ENCODE measurements at regions not wholly inside any gene's neighbourhood (a gene's known extent, or its start where the extent isn't known, plus 50 kb on each side); places are given as distances from the start of the nearest gene placed in this dataset.
A peak's percentile ranks its signal among the peaks of the same experiment; 100 is the strongest.

DNA sequence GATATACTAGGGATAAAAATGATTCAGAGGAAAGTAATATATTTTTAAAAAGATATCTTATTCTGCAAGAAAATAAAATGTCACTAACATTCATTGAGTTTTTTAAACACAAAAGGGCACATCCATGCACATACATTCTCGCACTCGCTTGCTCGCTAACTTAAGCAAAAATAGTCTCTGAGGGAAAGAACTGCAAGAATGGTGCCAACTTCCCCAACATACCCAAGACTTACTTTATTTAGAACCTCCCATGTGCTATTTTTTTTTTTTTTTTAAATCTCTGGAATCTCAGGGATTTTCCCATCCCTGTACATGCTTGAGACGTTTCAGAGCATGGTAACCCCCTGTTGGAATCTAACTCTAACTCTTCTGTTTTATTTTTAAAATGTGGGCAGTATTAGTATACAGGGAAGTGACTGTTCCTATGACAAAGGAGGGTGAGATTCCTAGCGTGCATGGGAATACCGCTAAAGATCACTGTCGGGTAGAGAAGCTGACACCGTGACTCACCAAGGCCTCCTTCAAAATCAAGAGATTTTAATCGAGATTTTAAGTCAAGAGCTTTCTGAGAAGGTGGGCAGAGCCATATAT lies 187.9 kb upstream of the ZEB2 start:
- DNase-seq (ENCODE audit: extremely low read depth, low read depth), result no peak

DNA sequence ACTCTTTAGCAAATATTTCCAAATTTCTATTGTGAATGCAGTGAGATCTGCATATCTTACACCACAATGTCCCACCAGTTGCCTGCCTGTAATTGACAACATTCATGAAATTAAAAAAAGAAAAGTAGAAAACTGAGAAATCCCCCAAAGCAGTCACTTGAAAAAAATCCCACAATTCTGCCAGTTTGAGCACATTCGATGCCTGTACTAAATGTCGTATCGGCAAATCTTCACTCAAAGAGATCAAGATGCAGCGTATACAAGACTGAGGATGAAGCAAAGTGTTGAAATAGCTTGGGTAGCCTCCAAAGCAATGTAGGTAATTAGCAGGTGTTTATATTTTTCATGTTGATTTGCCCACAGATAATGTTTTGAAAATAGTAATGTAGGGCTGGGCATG lies 186.7 kb upstream of the ZEB2 start:
- no peak for DNase-seq (ENCODE audit: extremely low read depth, low read depth)

DNA sequence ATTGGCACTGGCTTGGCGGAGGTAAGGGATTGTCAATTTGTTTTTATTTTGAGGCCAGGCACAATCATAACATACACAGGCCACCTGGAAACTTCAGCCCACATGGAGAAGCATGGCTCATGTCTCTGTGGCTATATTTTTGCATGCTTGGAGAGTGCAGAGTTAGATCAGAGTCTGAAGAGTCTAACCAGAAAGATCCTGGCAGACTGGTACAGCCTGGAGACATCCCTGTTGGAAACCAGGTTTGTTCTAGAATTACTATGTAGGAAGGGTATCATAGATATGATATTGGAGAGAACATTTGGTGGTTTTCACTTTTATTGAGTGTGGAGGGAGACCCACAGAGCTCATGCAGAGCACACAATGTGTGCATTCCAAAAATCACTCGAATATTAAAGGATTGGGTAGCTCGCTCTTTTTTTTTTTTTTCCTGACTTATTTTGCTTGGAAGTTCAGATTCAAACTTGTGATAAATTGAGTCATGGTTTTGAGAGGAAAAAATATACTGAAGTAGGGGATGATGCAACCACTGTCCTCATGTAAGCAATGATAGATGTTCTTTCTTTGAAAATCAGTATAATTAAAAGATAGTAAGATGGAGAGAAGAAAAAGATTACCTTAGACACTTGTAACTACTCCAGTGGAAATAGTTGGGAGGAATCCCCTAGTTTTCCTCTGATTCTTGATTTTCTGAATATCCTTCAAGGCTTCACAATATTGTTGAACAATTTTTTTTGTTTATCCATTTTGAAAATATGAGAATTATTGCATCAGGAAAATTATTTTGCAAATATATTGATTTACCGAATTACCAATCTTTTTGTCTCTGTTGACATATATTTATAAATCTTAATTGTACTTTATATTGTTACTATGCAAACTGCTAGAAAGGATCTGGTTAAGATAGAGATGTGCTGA lies 185.7 kb upstream of the ZEB2 start:
- no peak for DNase-seq (ENCODE audit: extremely low read depth, low read depth)

DNA sequence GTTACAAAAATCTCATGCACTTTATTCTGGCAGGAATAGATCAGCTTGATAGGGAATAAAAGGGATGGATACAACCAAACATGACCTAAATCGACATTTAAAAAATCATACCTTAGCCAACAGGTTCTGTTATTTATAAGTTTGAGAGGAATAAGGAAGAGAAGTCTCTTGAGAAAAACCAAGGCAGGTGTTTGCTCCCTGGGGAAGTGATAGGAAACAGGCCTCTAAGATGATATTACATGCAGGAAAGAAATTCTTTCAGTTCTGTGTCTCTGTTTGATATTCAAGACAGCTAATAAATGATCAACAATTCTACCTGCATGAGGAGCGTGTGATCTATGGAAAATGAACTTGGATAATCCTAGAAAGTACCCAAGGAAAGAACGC lies 184.8 kb upstream of the ZEB2 start:
- no peak for DNase-seq (ENCODE audit: extremely low read depth, low read depth)

DNA sequence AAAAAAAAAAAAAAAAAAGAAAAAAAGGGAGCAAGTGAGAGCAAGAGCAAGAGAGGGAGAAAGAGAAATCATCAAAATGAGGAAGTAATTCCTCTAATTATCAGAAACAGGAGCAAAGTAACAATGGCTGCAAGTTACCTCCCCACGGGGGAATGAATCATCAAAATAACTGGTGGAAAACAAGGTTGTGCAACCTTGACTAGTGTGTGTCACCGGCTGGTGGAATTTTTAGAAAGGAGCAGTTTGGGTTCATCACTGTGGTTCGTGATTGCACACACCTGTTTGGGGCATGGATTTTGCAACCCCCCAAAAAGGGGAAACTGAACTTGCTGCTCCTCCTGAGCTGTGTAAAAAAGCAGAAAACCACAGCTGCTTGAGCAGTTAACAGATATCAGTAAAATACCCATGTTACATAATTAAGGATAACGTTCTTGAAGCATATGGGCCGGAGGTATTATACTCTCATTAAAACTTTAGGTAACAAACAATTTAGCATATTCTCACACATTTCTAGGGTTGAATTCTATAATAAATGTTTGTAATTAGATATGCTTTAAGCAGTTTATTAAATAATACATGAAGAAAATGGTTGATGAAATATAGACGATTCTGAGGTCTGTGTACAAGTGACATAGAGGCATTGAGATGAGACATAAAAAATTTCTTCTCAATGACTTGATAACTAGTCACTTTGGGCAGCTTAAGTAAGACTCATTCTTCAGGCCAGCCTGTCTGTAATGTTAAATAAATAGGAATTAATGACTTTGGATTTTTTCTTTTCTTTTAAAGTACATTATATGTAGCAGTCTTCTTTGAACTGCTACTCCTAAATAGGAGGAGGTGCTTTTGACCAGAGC lies 184.2 kb upstream of the ZEB2 start:
- peak; percentile 32 for DNase-seq (ENCODE audit: extremely low read depth, low read depth)

DNA sequence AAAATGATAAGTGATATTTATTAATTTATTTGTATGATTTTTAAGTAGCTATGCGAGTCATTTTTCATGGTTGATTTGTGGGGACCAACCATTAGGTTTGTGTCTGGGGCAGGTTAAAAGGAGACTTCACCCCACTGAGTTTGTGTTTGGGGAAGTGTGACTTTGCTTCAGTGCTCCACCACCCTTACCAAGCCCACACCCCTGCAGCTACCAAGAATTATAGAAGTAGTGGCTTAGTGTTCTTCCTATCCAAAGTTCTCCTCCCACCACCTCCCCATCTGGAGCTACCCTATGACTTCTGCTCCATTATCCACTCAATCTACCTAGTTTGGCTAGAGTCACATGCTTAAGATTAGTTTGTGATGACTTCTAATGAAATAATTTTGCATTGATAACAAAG lies 182.1 kb upstream of the ZEB2 start:
- no peak for DNase-seq (ENCODE audit: extremely low read depth, low read depth)

DNA sequence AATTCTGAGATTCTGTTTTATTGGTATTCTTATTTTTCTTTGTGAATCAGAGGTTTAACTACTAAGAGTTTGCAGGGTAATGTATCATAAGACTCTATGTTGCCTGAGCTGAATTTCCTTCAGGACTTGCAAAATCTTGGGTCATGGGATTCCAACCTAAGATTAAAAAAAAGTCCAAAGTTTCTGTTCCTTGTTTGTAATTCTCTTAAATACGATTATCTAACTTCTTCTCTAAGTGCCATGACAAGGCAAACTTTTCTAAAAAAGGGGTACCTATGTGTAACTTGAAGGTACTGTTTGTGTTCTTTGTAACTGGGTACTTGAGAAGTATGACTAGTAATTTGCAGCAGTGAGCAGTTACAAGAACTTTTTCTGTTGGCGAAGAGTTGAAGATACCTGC lies 181.3 kb upstream of the ZEB2 start:
- DNase-seq (ENCODE audit: extremely low read depth, low read depth), result no peak

DNA sequence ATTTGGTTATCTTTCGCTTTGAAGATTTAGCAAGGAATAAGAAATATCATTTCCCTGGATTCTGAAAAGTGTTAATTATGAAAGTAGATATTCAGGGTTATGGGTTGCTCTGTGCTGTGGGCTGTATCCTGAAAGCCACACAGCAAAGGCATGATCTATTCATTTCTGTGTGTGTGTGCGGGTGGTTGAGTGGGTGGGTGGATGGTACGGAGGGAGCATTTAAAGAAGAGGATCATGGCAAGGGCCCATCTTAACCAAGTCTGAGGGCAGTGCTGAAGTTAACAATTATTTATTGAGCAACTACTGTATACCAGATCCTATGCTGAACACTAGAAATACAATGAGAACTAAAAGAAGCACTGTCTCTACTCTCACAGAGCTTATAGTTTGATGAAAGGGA lies 178.2 kb upstream of the ZEB2 start:
- no peak for DNase-seq (ENCODE audit: extremely low read depth, low read depth)

DNA sequence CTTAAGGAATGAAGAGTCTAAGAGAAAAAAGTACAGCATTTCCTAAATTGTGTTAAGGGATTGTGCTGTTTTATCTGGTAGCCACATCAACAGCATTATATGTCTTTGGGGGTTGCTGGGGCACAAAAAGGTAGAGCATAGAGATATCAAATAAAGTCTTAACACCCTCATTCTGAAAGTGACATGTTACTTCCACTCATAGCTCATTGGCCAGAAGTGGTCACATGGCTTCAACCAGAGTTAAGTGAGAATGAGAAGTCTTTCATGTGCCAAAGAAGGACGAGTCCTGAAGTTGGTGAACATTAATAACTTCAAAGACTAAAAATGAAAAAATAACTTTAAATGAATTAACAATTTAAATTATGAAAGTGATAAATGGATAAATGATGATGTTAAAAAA lies 175.7 kb upstream of the ZEB2 start:
- DNase-seq (ENCODE audit: extremely low read depth, low read depth), result no peak

DNA sequence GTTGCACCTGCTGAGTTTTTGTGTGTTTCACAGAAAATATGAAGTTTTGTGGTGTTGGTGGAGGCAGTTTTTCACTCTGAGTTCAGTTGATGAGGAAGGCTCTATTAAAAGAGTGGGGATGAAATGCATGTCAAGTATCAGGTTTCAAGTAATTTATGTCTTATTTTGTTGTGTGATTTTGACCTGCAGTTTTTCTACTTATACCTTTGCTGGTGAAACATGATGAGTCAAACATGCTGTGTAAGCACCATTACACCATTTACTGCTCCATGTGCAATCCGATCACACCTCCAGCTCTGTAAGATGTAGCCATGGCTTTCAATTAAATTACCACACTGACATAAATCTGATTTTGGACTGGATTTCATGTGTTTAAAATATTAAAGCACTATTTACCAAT lies 174.5 kb upstream of the ZEB2 start:
- DNase-seq (ENCODE audit: extremely low read depth, low read depth), result no peak

DNA sequence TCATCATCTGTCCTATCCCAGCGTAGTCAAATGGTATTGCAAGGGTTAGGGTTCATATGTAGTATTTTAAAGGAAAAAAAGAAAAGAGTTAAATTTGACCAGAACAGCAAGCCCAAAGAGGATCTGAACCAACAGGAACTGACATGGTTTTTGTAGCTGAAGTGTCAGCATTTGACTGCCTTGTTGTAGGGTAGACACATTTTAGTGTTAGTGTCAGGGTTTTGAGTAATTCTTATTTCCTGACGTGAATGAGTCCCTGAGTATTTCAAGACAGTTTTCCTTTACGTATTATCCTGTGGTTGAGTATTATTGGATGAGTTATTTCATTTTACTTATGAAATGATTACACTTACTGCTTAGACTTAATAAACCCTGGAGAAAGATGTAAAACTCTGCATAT lies 173.3 kb upstream of the ZEB2 start:
- DNase-seq (ENCODE audit: extremely low read depth, low read depth), result no peak

DNA sequence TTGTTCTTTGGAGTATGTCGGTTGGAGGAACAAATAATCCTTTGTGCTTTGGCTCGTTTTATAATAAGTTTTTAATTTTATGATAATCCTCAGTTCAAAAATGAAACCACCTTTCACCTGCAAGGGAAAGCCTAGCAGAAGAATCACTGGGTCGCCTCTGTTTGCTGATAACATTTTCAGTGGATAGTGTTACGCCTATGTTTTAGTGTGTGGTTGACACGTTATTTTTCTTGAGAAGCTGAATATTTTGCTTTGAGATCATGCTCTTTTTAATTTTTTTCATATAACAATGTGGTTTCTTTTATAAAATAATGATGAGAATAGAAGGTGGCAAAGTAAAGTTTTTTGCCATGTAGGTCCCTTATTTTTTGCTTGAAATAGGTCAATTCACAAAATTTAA lies 172.7 kb upstream of the ZEB2 start:
- DNase-seq (ENCODE audit: extremely low read depth, low read depth), result no peak

DNA sequence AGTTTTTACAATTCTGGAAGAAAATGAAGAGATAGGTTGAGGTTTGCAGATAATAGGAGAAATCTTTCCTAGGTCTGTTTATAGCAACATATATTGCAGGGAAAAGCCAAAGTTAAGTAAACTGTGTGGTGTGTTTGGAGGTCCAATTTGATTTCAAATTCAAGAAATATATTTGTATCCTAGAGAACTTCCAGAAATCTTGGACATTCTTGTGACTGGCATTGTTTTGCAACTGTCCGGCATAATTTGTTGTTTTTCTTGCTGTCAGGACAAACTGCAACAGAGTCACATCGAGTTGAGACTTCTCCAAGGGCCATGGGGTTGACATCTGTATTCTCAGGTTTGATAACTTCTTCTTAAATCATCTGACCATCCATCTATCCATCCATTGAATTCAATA lies 170.9 kb upstream of the ZEB2 start:
- no peak for DNase-seq (ENCODE audit: extremely low read depth, low read depth)

DNA sequence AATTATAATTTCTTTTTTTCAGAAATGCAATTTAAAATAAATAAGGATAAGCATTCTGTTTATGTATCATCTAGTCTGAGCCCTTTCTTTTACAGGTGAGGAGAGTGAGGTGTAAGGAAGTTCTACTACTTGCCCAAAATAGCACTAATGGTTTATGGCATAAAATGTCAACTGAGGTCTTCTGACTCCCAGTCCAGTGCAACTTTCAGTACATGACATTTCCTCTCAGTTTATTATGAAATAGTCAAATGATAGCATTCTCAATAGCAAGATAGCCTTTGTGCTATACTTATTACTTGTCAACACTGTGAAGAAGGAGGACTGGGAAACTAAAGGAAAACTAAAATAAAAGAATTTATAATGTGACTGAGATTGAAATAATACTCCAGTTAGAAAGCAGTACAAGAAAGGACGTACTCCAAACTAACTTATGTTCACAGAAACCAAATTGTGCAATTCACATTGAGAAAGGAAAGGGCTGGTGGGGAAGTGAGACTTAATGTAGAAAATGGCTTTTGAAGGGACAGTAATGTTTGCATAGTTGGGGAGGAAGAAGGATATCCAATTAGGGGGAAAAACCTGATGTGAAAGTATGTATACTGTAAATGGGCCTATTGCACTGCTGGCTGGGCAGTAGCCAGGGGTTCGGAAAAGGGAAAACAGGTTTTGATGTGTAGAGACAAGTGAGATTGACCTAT lies 166.7 kb upstream of the ZEB2 start:
- no peak for DNase-seq (ENCODE audit: extremely low read depth, low read depth)

DNA sequence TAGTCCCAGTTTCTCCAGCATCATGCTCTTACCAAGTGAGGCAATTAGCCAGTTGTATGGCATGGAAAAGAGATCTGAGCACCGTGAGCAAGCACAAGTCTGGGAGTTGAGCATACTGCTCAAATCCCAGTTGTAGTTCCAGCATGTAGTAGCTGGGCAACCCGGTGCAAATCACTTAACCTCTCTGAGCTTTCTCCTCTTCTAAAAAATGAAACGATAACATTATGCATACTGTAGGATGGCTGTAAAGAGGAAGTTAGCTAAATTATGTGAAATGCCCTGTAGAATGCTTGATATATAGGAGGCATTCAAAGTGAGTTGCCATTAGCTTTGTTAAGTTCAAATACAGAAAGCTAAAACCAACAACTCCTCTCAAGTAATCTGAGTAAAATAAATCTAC lies 164.0 kb upstream of the ZEB2 start:
- no peak for DNase-seq (ENCODE audit: extremely low read depth, low read depth)

DNA sequence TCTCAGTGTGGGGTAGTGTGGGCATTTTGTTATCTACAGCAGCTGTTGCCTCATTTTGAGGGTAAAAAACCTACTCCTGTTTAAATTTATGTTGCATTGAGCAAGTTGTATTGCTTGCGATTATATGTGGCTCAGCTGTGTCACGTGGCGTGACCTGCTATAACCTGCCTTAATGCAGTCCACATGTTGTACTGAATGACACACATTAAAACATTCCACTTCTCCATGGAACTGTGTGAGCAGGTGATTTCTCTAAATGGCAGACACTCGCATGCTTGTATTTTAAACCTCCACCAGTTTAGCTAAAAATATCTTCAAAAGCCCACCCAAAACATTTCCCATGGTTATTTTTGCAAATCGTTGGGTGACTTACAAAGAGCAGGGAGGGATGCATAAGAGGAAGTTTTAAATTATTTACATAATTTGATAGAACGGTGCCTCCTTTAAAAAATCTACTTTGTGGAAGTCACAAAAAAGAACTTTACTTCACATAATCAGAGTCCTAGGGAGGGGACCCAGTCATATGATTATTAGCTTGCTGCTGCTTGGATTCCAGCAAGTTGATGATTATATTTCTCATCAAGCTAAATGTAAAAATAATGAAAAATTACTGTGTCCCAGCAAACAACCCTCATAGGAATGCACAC lies 163.3 kb upstream of the ZEB2 start:
- no peak for DNase-seq (ENCODE audit: extremely low read depth, low read depth)

DNA sequence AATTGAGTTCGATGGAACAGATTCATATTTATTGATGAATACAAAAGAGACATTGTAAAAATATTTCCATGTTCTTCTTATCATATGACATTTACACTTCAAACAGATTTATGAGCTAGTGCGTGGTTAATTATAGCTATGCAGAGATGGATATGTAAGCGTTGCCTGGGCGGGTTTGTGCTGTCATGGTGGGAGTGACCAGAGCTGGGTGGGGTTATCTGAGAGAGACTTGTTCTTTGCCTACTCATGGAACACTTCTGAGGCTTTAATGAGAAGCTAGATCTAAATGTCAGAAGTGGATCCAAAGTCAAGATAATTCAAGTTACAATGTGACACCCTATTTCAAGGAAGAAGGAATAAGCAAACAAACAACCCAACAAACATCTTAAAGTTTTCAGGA lies 162.3 kb upstream of the ZEB2 start:
- DNase-seq (ENCODE audit: extremely low read depth, low read depth), result no peak

DNA sequence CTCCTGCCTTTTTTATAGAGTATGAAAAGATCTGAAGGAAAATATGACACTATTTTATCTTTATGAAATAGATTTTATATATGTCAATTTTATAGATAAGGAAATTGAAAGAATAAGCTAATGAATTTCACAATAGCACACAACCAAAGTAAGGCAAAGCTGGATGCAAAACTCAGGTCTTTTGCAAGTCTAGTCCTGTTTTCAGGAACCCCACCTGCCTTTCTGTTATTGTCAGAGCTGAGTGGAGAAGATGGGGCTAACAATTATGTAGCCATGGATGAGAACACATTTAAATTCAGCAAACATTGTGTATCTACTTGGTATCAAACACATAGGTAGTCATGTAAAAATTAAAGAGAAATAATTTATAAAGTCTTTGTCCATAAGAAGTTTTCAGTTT lies 161.5 kb upstream of the ZEB2 start:
- no peak for DNase-seq (ENCODE audit: extremely low read depth, low read depth)

DNA sequence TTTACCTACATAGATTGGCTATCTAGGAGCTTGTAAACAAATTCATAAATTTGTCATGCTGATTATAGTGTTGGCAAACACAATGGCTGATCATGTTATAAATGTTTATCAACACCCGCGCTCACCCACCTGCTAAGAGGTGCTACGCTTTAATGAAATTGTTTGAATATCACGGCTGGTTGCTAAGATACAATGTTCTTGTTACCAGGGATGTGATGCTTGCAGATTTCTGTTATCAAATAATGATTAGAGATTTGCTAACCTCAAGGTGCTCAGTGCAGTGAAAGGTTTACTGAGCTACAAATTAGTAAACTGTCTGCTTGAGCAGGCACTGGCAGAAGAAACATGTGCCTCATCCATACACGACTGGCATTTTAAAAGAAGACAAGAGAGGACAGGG lies 160.0 kb upstream of the ZEB2 start:
- no peak for DNase-seq (ENCODE audit: extremely low read depth, low read depth)

DNA sequence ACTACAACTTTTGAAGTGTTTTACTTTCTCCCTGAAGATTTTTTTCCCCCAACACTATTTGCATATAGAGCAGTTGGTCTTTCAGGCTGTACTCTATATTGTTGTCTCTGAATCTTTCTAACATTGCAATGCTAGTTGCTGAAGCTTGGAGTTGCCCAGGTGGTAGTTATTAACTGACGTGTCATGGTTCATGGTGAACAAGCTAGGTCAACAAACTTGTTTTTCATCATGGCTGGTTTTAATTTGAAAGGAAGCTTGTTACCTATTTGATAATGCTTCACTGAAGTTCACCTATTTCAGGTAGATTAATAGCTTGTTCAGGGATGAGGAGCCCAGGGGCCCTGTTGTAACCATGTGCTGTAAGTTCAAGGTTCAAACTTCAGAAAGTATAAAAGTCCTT lies 158.8 kb upstream of the ZEB2 start:
- DNase-seq (ENCODE audit: extremely low read depth, low read depth), result no peak

DNA sequence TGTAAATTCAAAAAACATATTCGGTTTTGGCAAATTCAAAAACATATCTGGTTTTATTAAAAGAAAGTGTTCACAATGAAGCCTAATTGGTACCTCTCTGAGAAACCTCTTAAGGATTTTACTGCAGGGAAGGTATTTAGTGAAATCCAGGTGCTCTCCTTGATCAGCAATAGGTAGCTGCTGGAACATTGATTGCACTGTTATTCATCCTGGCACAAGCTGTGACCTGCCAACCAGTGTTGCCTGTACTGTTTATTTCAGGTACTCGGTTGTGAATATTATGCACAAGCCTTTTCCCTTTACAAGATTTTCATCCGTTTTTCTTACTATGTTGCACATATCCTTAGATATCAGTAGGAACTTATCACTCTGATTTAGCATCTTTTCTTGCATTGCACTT lies 155.8 kb upstream of the ZEB2 start:
- DNase-seq (ENCODE audit: extremely low read depth, low read depth), result no peak

Measured in NCI-H460 (cell line).